WTC11 (cell line): ENCODE measurements at regions not wholly inside any gene's neighbourhood (a gene's known extent, or its start where the extent isn't known, plus 50 kb on each side); places are given as distances from the start of the nearest gene placed in this dataset.

Experiments
- ATAC-seq: fragments of 200-7000 bp; cut with Tn5 transposase; 2 replicates; pipeline ENCODE4 v1.10.0; 2021; ENCODE audit warnings: mild to moderate bottlenecking, moderate library complexity
- CTCF ChIA-PET: fragments of 300-600 bp; sonication (Branson Sonifier 250); formaldehyde crosslinking; loops from one replicate; lab custom pipeline; 2021; ENCODE audit warnings: antibody characterized with exemption; lab: Charles Lee
- POLR2A ChIA-PET: fragments of 350-600 bp; sonication (Branson Sonifier 250); formaldehyde crosslinking; loops from one replicate; lab custom pipeline; 2021; ENCODE audit warnings: antibody characterized with exemption; lab: Charles Lee
- DNase-seq: peaks from one replicate; pipeline ENCODE4 v3.0.0; 2021; ENCODE audit warnings: low spot score
- H3K27ac Mint-ChIP-seq: 2 replicates; pipeline ENCODE4 v1.8.0; 2021; ENCODE audit warnings: mixed read lengths
- H3K27me3 Mint-ChIP-seq: 2 replicates; pipeline ENCODE4 v1.8.0; 2021; ENCODE audit warnings: low read depth, mild to moderate bottlenecking, moderate library complexity, mixed read lengths
- H3K36me3 Mint-ChIP-seq: 2 replicates; pipeline ENCODE4 v1.8.0; 2021; ENCODE audit warnings: mixed read lengths
- H3K4me1 Mint-ChIP-seq: 2 replicates; pipeline ENCODE4 v1.8.0; 2022; ENCODE audit warnings: mixed read lengths
- H3K4me3 Mint-ChIP-seq: 2 replicates; pipeline ENCODE4 v1.8.0; 2021; ENCODE audit warnings: mild to moderate bottlenecking, moderate library complexity, mixed read lengths
- H3K9me3 Mint-ChIP-seq: 2 replicates; pipeline ENCODE4 v1.8.0; 2021; ENCODE audit warnings: mixed read lengths
- ATF1 ChIP-seq: sonication (generic); formaldehyde crosslinking; IDR thresholded peaks from 2 replicates; pipeline ENCODE4 v1.8.1; 2023; ENCODE audit warnings: mild to moderate bottlenecking, moderate library complexity, missing genetic modification reagents
- E2F5 ChIP-seq: sonication (generic); formaldehyde crosslinking; IDR thresholded peaks from 2 replicates; pipeline ENCODE4 v1.8.1; 2022; ENCODE audit warnings: mild to moderate bottlenecking, moderate library complexity, missing genetic modification reagents
- ERG ChIP-seq: fragments of 250-450 bp; sonication (Bioruptor Pico); IDR thresholded peaks from 2 replicates; pipeline ENCODE4 v1.8.0; 2021; ENCODE audit warnings: mild to moderate bottlenecking
- ESRRA ChIP-seq: sonication (generic); formaldehyde crosslinking; IDR thresholded peaks from 2 replicates; pipeline ENCODE4 v1.8.1; 2022; ENCODE audit warnings: mild to moderate bottlenecking, missing genetic modification reagents, borderline replicate concordance
- ETV6 ChIP-seq: sonication (generic); formaldehyde crosslinking; IDR thresholded peaks from 2 replicates; pipeline ENCODE4 v1.8.1; 2022; ENCODE audit warnings: mild to moderate bottlenecking, missing genetic modification reagents
- FOXP4 ChIP-seq: sonication (generic); formaldehyde crosslinking; IDR thresholded peaks from 2 replicates; pipeline ENCODE4 v1.8.0; 2022; ENCODE audit warnings: mild to moderate bottlenecking, missing genetic modification reagents
- HMGXB4 ChIP-seq: sonication (generic); formaldehyde crosslinking; IDR thresholded peaks from 2 replicates; pipeline ENCODE4 v1.8.1; 2023; ENCODE audit warnings: mild to moderate bottlenecking, moderate library complexity, missing genetic modification reagents
- JUN ChIP-seq: sonication (generic); formaldehyde crosslinking; IDR thresholded peaks from 2 replicates; pipeline ENCODE4 v1.8.0; 2023; ENCODE audit warnings: mild to moderate bottlenecking, missing genetic modification reagents
- NFE2L1 ChIP-seq: sonication (generic); formaldehyde crosslinking; IDR thresholded peaks from 2 replicates; pipeline ENCODE4 v1.8.1; 2023; ENCODE audit warnings: missing genetic modification reagents
- RORB ChIP-seq: fragments of 250-450 bp; sonication (Bioruptor Pico); IDR thresholded peaks from 2 replicates; pipeline ENCODE4 v1.9.0; 2021; ENCODE audit warnings: mild to moderate bottlenecking
- SMAD4 ChIP-seq: sonication (generic); formaldehyde crosslinking; IDR thresholded peaks from 2 replicates; pipeline ENCODE4 v1.8.0; 2022; ENCODE audit warnings: mild to moderate bottlenecking, missing genetic modification reagents
- STAT6 ChIP-seq: sonication (generic); formaldehyde crosslinking; conservative IDR thresholded peaks from 2 replicates; pipeline ENCODE4 v1.8.1; 2023; ENCODE audit warnings: mild to moderate bottlenecking, low read depth, missing genetic modification reagents, moderate library complexity
- TP53 ChIP-seq: sonication (generic); formaldehyde crosslinking; IDR thresholded peaks from 2 replicates; pipeline ENCODE4 v1.8.1; 2023; ENCODE audit warnings: mild to moderate bottlenecking, missing genetic modification reagents
- USF1 ChIP-seq: sonication (generic); formaldehyde crosslinking; IDR thresholded peaks from 2 replicates; pipeline ENCODE4 v1.8.0; 2022; ENCODE audit warnings: mild to moderate bottlenecking, missing genetic modification reagents
- USF2 ChIP-seq: sonication (generic); formaldehyde crosslinking; IDR thresholded peaks from 2 replicates; pipeline ENCODE4 v1.8.1; 2023; ENCODE audit warnings: mild to moderate bottlenecking, missing genetic modification reagents, moderate library complexity
- ZBTB43 ChIP-seq: sonication (generic); formaldehyde crosslinking; IDR thresholded peaks from 2 replicates; pipeline ENCODE4 v1.8.1; 2023; ENCODE audit warnings: mild to moderate bottlenecking, missing genetic modification reagents
- ZNF396 ChIP-seq: fragments of 250-450 bp; sonication (Bioruptor Pico); IDR thresholded peaks from 2 replicates; pipeline ENCODE4 v1.8.0; 2021; ENCODE audit warnings: mild to moderate bottlenecking, moderate library complexity, borderline replicate concordance
- ZNF423 ChIP-seq: fragments of 250-450 bp; sonication (Bioruptor Pico); IDR thresholded peaks from 2 replicates; pipeline ENCODE4 v2.1.2; 2022; ENCODE audit warnings: mild to moderate bottlenecking, moderate library complexity
- ZNF671 ChIP-seq: fragments of 250-450 bp; sonication (Bioruptor Pico); IDR thresholded peaks from 2 replicates; pipeline ENCODE4 v1.8.0; 2021; ENCODE audit warnings: mild to moderate bottlenecking

- ChIA-PET POLR2A (no interaction called here), CTCF (interaction anchor here (1.0 kb wide), 1 partner anchor 147 kb away, joined by 3 read pairs; no protein-coding TSS in a partner anchor)
- TF ChIP-seq USF2 (CRISPR knock-in tag) (no peak), JUN (no peak), STAT6 (CRISPR knock-in tag) (no peak), FOXP4 (no peak), USF1 (CRISPR knock-in tag) (no peak), ZBTB43 (no peak), ZNF671 (CRISPR knock-in tag) (no peak), ZNF396 (CRISPR knock-in tag) (no peak), E2F5 (CRISPR knock-in tag) (no peak), SMAD4 (no peak), TP53 (no peak), ERG (CRISPR knock-in tag) (no peak), ESRRA (CRISPR knock-in tag) (no peak), NFE2L1 (CRISPR knock-in tag) (no peak), ZNF423 (no peak), ATF1 (CRISPR knock-in tag) (no peak), HMGXB4 (CRISPR knock-in tag) (no peak), RORB (CRISPR knock-in tag) (no peak), ETV6 (no peak)
- DNase-seq (no peak), ATAC-seq (no peak)
- Mint-ChIP-seq H3K36me3 (no peaks in the 10 kb centered on the region), H3K27me3 (no peaks in the 10 kb centered on the region), H3K9me3 (peaks cover 7% of the 10 kb centered on the region; the same call in 1 of the 2 replicates), H3K4me1 (peaks cover 6% of the 10 kb centered on the region), H3K27ac (no peak overlapping the region), H3K4me3 (no peak overlapping the region)
These were observed 71.4 kb upstream of the SLC7A14 start for GRCh38 chr3:170657312-170657711.
